ENCODE measurements at regions not wholly inside any gene's neighbourhood (a gene's known extent, or its start where the extent isn't known, plus 50 kb on each side); places are given as distances from the start of the nearest gene placed in this dataset.

- CTCF ChIA-PET = no interaction called here
Observed at GRCh38 chr18:41814651-41815050, 140.4 kb upstream of the PIK3C3 start.

More at GRCh38 chr18:41814651-41815050, 140.4 kb upstream of the PIK3C3 start:
- Histone ChIP-seq H3K9ac (replicated peaks; ENCODE audit: extremely low read depth, insufficient read depth, low read length) (no peak overlapping the region), H3K36me3 (ENCODE audit: control insufficient read depth in 2 of 2, extremely low read depth in 1 of 2, insufficient read depth in 2 of 2, low read length in 2 of 2) (no peaks in the 10 kb centered on the region), H3K4me1 (ENCODE audit: control insufficient read depth, extremely low read depth, insufficient read depth, low read length) (no peaks in the 10 kb centered on the region), H3K27me3 (ENCODE audit: control insufficient read depth in 2 of 2, insufficient read depth in 2 of 2, low read length in 2 of 2) (no peaks in the 10 kb centered on the region), H3K4me2 (ENCODE audit: insufficient read depth, low read length) (no peak overlapping the region), H3K27ac (ENCODE audit: insufficient read depth, low read depth, low read length) (no peak overlapping the region), H2AFZ (ENCODE audit: low read depth, low read length) (no peak overlapping the region), H3K9me3 (replicated peaks; ENCODE audit: control insufficient read depth, insufficient read depth, low read length) (no peaks in the 10 kb centered on the region), H3K79me2 (ENCODE audit: control insufficient read depth, insufficient read depth, low read length) (no peaks in the 10 kb centered on the region), H4K20me1 (replicated peaks; ENCODE audit: control insufficient read depth, extremely low read depth, insufficient read depth, low read length) (no peaks in the 10 kb centered on the region), H3K4me3 (replicated peaks in 1 of 3; ENCODE audit: insufficient read depth in 1 of 3, low read depth in 1 of 3, low read length in 3 of 3) (no peak overlapping the region), H3K9me1 (replicated peaks; ENCODE audit: control insufficient read depth, extremely low read depth, insufficient read depth, low read length) (no peaks in the 10 kb centered on the region)
- POLR2A ChIA-PET = no interaction called here
- intact Hi-C loops (cut with micrococcal nuclease) (no loop called here), dilution Hi-C loops (cut with MboI; ENCODE audit: extremely low pct_ligation_motif_present, low sequenced_read_pairs) (no loop called here)
- DNase-seq (ENCODE audit: low read depth, low spot score) (no peak), FAIRE-seq (no peak)
- TF ChIP-seq CTCF (IDR thresholded peaks at IDR 0.05; ENCODE audit: extremely low read depth in 1 of 2, insufficient read depth in 1 of 2, low read depth in 1 of 2, low read length in 2 of 2) (no peak), FOS (IDR thresholded peaks at IDR 0.05; ENCODE audit: borderline replicate concordance, insufficient read depth, low read length) (no peak), MAX (IDR thresholded peaks at IDR 0.05; ENCODE audit: insufficient read depth, insufficient read length) (no peak), MYC (IDR thresholded peaks at IDR 0.05; ENCODE audit: low read depth, low read length) (no peak), POLR2A (IDR thresholded peaks at IDR 0.05; ENCODE audit: low read depth, low read length) (no peak), GATA2 (IDR thresholded peaks at IDR 0.05; ENCODE audit: insufficient read depth, insufficient read length, low read depth, low read length) (no peak), EZH2 (IDR thresholded peaks at IDR 0.05; ENCODE audit: borderline replicate concordance, low read depth, low read length, severe bottlenecking) (no peak), POLR2AphosphoS5 (IDR thresholded peaks at IDR 0.05; ENCODE audit: insufficient read depth, low read depth, low read length) (no peak), JUN (IDR thresholded peaks at IDR 0.05; ENCODE audit: borderline replicate concordance, insufficient read depth, insufficient read length, low read depth) (no peak)
- no TSS peak for BruUV-seq (replicated peaks)

Data from endothelial cell of umbilical vein (primary cell).